Brain microvascular endothelial cell (primary cell): ENCODE measurements at regions not wholly inside any gene's neighbourhood (a gene's known extent, or its start where the extent isn't known, plus 50 kb on each side); places are given as distances from the start of the nearest gene placed in this dataset.

Source experiments
- DNase-seq: peaks from one replicate; pipeline ENCODE4 v3.0.0-alpha.2; 2020
- H3K27ac ChIP-seq: fragments of 250-450 bp; sonication (Bioruptor Pico); 2 replicates; pipeline ENCODE4 v1.5.1; 2020; ENCODE audit warnings: mild to moderate bottlenecking, moderate library complexity
- H3K27me3 ChIP-seq: fragments of 250-450 bp; sonication (Bioruptor Pico); replicated peaks from 2 replicates; pipeline ENCODE4 v1.5.1; 2020; ENCODE audit warnings: mild to moderate bottlenecking
- H3K36me3 ChIP-seq: fragments of 250-450 bp; sonication (Bioruptor Pico); replicated peaks from 2 replicates; pipeline ENCODE4 v1.5.1; 2020; ENCODE audit warnings: mild to moderate bottlenecking
- H3K4me3 ChIP-seq: 2 replicates; pipeline ENCODE4 v1.5.1; 2011; ENCODE audit warnings: low read depth, mild to moderate bottlenecking, control low read depth, low read length, moderate library complexity
- in situ Hi-C: cut with HindIII; loops from 2 replicates; pipeline ENCODE4 v1.10.0; 2017; ENCODE audit warnings: low sequenced_read_pairs, low pct_ligation_motif_present
- TF ChIP-seq, protein P1 (sequence below): IDR thresholded peaks from 2 replicates; pipeline ENCODE4 v1.5.1; 2011; ENCODE audit warnings: low read depth, mild to moderate bottlenecking, moderate library complexity, low read length, control low read depth, inconsistent platforms; ENCODE audit errors: missing control alignments

DNA sequence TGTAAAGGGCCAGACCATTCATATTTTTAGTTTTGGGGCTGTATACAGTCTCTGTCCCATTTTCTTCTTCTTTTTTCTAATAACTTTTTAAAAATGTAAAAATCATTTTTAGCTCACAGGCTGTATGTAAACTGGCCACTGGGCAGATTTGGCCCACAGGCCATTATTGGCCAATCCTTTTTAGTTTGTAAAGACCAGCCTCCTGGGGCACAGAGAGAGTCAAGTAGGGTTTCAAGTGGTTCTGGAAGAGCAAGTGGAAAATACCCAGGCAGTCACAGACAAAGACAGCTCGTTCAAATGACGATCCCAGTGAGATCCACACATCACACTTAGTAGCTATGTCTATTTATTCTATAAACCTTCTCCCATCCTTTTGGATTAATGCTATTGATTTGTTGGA is 150.2 kb upstream of the ARHGAP20 start:
- no peak overlapping the region for H3K27ac ChIP-seq
- H3K36me3 ChIP-seq = no peaks in the 10 kb centered on the region
- TF ChIP-seq, protein P1, sequence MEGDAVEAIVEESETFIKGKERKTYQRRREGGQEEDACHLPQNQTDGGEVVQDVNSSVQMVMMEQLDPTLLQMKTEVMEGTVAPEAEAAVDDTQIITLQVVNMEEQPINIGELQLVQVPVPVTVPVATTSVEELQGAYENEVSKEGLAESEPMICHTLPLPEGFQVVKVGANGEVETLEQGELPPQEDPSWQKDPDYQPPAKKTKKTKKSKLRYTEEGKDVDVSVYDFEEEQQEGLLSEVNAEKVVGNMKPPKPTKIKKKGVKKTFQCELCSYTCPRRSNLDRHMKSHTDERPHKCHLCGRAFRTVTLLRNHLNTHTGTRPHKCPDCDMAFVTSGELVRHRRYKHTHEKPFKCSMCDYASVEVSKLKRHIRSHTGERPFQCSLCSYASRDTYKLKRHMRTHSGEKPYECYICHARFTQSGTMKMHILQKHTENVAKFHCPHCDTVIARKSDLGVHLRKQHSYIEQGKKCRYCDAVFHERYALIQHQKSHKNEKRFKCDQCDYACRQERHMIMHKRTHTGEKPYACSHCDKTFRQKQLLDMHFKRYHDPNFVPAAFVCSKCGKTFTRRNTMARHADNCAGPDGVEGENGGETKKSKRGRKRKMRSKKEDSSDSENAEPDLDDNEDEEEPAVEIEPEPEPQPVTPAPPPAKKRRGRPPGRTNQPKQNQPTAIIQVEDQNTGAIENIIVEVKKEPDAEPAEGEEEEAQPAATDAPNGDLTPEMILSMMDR = no peak
- H3K27me3 ChIP-seq = no peaks in the 10 kb centered on the region
- H3K4me3 ChIP-seq = no peak overlapping the region
- in situ Hi-C loops = no loop called here
- DNase-seq = no peak

DNA sequence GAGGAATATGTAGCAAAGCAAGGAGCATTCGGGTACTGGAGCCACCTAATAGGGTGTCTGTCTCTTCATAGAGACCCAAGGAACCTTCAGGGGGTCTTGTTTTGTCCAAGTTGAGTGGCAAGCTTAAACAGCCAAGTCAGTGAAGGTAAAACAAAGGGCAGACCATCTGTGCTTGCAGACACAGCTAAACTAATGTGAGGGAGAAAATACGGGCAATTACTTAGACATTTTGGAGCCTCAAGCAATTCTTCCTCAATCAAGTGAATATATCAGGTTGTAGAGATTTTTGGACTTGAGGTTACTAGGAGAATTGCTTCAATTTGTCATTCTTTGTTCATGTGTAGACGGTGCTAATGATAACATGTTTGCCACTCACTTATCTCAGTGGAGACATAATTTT is 148.2 kb upstream of the ARHGAP20 start:
- in situ Hi-C loops = no loop called here
- no peak overlapping the region for H3K4me3 ChIP-seq
- DNase-seq = no peak
- H3K27ac ChIP-seq = no peak overlapping the region
- no peaks in the 10 kb centered on the region for H3K27me3 ChIP-seq
- no peaks in the 10 kb centered on the region for H3K36me3 ChIP-seq
- TF ChIP-seq, protein P1 = no peak

DNA sequence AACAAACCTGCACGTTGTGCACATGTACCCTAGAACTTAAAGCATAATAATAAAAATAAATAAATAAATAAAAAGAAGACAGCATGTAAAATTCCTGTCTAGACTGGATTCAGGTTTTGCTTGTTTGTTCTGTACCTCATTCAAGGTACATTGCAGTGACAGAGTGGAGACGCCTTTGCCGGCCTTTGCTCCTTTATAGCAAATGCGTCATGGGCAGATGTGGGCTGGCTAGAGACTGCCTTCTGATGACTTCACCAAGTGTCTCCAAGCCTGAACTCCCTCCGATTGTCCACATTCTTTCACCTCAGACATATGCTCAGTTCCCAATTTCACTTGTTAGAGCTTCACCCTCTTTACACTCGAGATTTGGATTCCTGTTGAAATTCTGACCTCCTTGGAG is 147.8 kb upstream of the ARHGAP20 start:
- in situ Hi-C loops = no loop called here
- Histone ChIP-seq H3K27ac (no peak overlapping the region), H3K4me3 (no peak overlapping the region), H3K36me3 (no peaks in the 10 kb centered on the region), H3K27me3 (no peaks in the 10 kb centered on the region)
- DNase-seq = no peak
- TF ChIP-seq, protein P1 = no peak

DNA sequence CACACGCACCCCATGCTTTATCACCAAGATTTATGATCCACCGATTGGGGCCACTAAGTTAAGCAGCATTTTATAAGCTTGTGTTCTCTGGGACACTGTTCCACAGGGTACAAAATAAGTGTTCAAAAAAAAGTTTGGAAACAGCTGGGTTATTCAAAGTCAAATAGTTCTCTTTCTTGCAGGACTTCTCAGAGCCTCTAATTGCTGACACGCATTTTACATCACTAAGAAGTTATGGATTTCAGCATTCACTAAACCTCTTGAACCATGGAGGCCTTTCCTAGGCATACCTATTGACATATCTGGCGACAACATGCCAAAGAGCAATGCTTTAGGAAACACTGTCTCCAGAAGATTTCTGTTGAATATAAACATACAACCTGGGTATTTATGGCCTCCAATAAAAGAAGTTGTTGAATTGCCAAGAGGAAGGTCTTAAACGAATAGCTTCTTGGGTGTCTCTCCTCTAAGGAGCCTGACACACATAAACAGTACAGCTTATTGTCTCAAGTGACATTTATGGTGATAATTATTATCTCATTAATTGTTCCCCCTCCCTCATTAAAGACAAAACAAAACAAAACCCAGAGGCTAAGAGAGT is 147.1 kb upstream of the ARHGAP20 start:
- DNase-seq = no peak
- Histone ChIP-seq H3K4me3 (no peak overlapping the region), H3K27ac (no peak overlapping the region), H3K27me3 (no peaks in the 10 kb centered on the region), H3K36me3 (no peaks in the 10 kb centered on the region)
- TF ChIP-seq, protein P1 = no peak
- in situ Hi-C loops = no loop called here

DNA sequence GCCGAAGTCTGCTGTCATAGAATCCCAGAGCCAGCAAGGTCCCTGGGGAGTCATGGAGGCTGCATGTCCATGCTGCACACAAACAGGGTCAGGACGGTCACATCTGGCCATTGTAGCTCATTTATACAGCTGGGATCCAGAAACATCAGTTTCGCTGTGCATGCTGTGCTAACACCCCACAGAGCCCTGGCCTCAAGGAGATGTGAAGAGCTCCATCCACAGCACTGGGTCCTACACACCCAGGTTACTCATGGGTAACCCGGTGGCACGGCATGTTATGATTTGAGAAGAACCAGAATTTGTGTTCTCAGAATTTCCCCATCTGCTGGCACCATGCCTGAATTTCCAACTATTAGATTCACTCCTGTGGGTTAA is 146.3 kb upstream of the ARHGAP20 start:
- TF ChIP-seq, protein P1 = no peak
- no peak overlapping the region for H3K4me3 ChIP-seq
- H3K36me3 ChIP-seq = no peaks in the 10 kb centered on the region
- no peak for DNase-seq
- no peak overlapping the region for H3K27ac ChIP-seq
- in situ Hi-C loops = no loop called here
- no peaks in the 10 kb centered on the region for H3K27me3 ChIP-seq

DNA sequence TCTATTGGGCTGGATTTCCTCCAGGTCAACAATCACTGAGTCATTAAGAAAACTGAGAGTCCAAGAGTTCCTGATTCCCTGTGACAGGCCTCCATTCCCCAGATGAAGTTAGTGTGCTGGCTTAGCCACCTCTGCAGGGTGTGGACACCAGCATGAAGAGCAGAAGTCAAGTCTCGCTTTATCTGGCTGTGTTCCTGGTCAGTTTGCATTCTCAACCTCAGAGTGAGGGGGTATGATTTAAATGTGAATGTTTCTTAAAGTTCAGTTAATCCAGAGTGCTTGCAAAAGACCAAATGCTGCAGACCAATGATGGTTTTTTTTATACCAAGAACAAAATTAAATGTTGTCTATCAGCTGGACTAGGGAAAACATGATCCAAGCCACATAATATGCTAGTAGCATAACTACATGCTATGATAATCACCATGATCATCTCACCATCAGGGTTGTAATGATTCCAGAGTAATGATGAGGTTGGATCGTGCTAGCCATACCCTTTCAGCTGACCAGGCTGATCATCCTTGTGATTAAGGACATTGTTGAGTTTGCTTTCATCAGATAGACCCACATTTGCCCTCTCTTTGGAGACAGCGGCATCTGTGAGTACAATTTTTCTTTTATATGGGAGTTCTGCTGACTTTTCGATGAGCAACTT is 145.8 kb upstream of the ARHGAP20 start:
- Histone ChIP-seq H3K27ac (no peak overlapping the region), H3K27me3 (no peaks in the 10 kb centered on the region), H3K4me3 (no peak overlapping the region), H3K36me3 (no peaks in the 10 kb centered on the region)
- DNase-seq = peak; percentile 17
- TF ChIP-seq, protein P1 = no peak
- in situ Hi-C loops = no loop called here
